ENCODE measurements at regions not wholly inside any gene's neighbourhood (a gene's known extent, or its start where the extent isn't known, plus 50 kb on each side); places are given as distances from the start of the nearest gene placed in this dataset.

- Mint-ChIP-seq H3K27me3 (no peaks in the 10 kb centered on the region), H3K36me3 (no peaks in the 10 kb centered on the region), H3K4me3 (no peak overlapping the region), H3K4me1 (no peaks in the 10 kb centered on the region), H3K9me3 (peaks cover 0 to 2% (median 0%) of the 10 kb centered on the region in 11 donors), H3K27ac (no peak overlapping the region)
- ChIA-PET POLR2A (no interaction called here), CTCF (no interaction called here)
- Histone ChIP-seq H3K9me3 (ENCODE audit: control insufficient read depth in 2 of 3, low read length in 3 of 3) (no peaks in the 10 kb centered on the region), H3K4me3 (ENCODE audit: low read length) (no peak overlapping the region), H3K27ac (ENCODE audit: low read depth, low read length) (no peak overlapping the region), H3K4me1 (ENCODE audit: control insufficient read depth in 2 of 2, insufficient read depth in 2 of 2, low read length in 2 of 2) (no peaks in the 10 kb centered on the region), H3K36me3 (ENCODE audit: control insufficient read depth in 2 of 3, insufficient read depth in 3 of 3, low read length in 3 of 3) (no peaks in the 10 kb centered on the region), H3K27me3 (ENCODE audit: control insufficient read depth in 2 of 2, insufficient read depth in 2 of 2, low read length in 2 of 2) (no peaks in the 10 kb centered on the region)
- DNase-seq (no peak), ATAC-seq (no peak)
- intact Hi-C loops (cut with micrococcal nuclease): no loop called here
Observed at GRCh38 chr7:16174253-16174652, 247.1 kb downstream of the CRPPA start.

GRCh38 chr7:16172366-16172765 is 249.0 kb downstream of the CRPPA start:
- Histone ChIP-seq H3K9me3 (ENCODE audit: control insufficient read depth in 2 of 3, low read length in 3 of 3) (no peaks in the 10 kb centered on the region), H3K27ac (ENCODE audit: low read depth, low read length) (no peak overlapping the region), H3K4me3 (ENCODE audit: low read length) (no peak overlapping the region), H3K27me3 (ENCODE audit: control insufficient read depth in 2 of 2, insufficient read depth in 2 of 2, low read length in 2 of 2) (no peaks in the 10 kb centered on the region), H3K36me3 (ENCODE audit: control insufficient read depth in 2 of 3, insufficient read depth in 3 of 3, low read length in 3 of 3) (no peaks in the 10 kb centered on the region), H3K4me1 (ENCODE audit: control insufficient read depth in 2 of 2, insufficient read depth in 2 of 2, low read length in 2 of 2) (no peaks in the 10 kb centered on the region)
- no peak overlapping the region for H3K4me3 Mint-ChIP-seq
- H3K9me3 Mint-ChIP-seq: peaks cover 0 to 2% (median 0%) of the 10 kb centered on the region in 11 donors
- no peaks in the 10 kb centered on the region for H3K36me3 Mint-ChIP-seq
- DNase-seq (no peak), ATAC-seq (no peak)
- H3K27ac Mint-ChIP-seq: no peak overlapping the region
- POLR2A ChIA-PET: no interaction called here
- no peaks in the 10 kb centered on the region for H3K4me1 Mint-ChIP-seq
- intact Hi-C loops (cut with micrococcal nuclease): no loop called here
- H3K27me3 Mint-ChIP-seq: no peaks in the 10 kb centered on the region
- CTCF ChIA-PET: no interaction called here

- no peaks in the 10 kb centered on the region for H3K36me3 ChIP-seq (ENCODE audit: control insufficient read depth in 2 of 3, insufficient read depth in 3 of 3, low read length in 3 of 3)
- no peaks in the 10 kb centered on the region for H3K9me3 ChIP-seq (ENCODE audit: control insufficient read depth in 2 of 3, low read length in 3 of 3)
- H3K4me1 ChIP-seq (ENCODE audit: control insufficient read depth in 2 of 2, insufficient read depth in 2 of 2, low read length in 2 of 2): no peaks in the 10 kb centered on the region
- no peak for DNase-seq
- Mint-ChIP-seq H3K27me3 (no peaks in the 10 kb centered on the region), H3K4me1 (no peaks in the 10 kb centered on the region), H3K27ac (no peak overlapping the region), H3K36me3 (no peaks in the 10 kb centered on the region), H3K9me3 (peaks cover 0 to 3% (median 0%) of the 10 kb centered on the region in 11 donors), H3K4me3 (no peak overlapping the region)
- no peak overlapping the region for H3K27ac ChIP-seq (ENCODE audit: low read depth, low read length)
- ATAC-seq: no peak
- H3K4me3 ChIP-seq (ENCODE audit: low read length): no peak overlapping the region
- no peaks in the 10 kb centered on the region for H3K27me3 ChIP-seq (ENCODE audit: control insufficient read depth in 2 of 2, insufficient read depth in 2 of 2, low read length in 2 of 2)
- ChIA-PET POLR2A (no interaction called here), CTCF (no interaction called here)
- intact Hi-C loops (cut with micrococcal nuclease): no loop called here
Observed at GRCh38 chr7:16171928-16172327, 249.4 kb downstream of the CRPPA start.

GRCh38 chr7:16170671-16171070 is 250.7 kb downstream of the CRPPA start:
- Histone ChIP-seq H3K4me3 (ENCODE audit: low read length) (no peak overlapping the region), H3K27me3 (ENCODE audit: control insufficient read depth in 2 of 2, insufficient read depth in 2 of 2, low read length in 2 of 2) (no peaks in the 10 kb centered on the region), H3K27ac (ENCODE audit: low read depth, low read length) (no peak overlapping the region), H3K4me1 (ENCODE audit: control insufficient read depth in 2 of 2, insufficient read depth in 2 of 2, low read length in 2 of 2) (no peaks in the 10 kb centered on the region), H3K36me3 (ENCODE audit: control insufficient read depth in 2 of 3, insufficient read depth in 3 of 3, low read length in 3 of 3) (no peaks in the 10 kb centered on the region), H3K9me3 (ENCODE audit: control insufficient read depth in 2 of 3, low read length in 3 of 3) (no peaks in the 10 kb centered on the region)
- ChIA-PET POLR2A (no interaction called here), CTCF (no interaction called here)
- Mint-ChIP-seq H3K27ac (no peak overlapping the region), H3K9me3 (peaks cover 0 to 4% (median 0%) of the 10 kb centered on the region in 11 donors), H3K36me3 (no peaks in the 10 kb centered on the region), H3K4me1 (no peaks in the 10 kb centered on the region), H3K4me3 (no peak overlapping the region), H3K27me3 (peaks cover 0 to under 1% (median 0%) of the 10 kb centered on the region in 5 donors)
- DNase-seq (no peak), ATAC-seq (no peak)
- intact Hi-C loops (cut with micrococcal nuclease): no loop called here

- Histone ChIP-seq H3K9me3 (ENCODE audit: control insufficient read depth in 2 of 3, low read length in 3 of 3) (no peaks in the 10 kb centered on the region), H3K4me3 (ENCODE audit: low read length) (no peak overlapping the region), H3K36me3 (ENCODE audit: control insufficient read depth in 2 of 3, insufficient read depth in 3 of 3, low read length in 3 of 3) (no peaks in the 10 kb centered on the region), H3K4me1 (ENCODE audit: control insufficient read depth in 2 of 2, insufficient read depth in 2 of 2, low read length in 2 of 2) (no peaks in the 10 kb centered on the region), H3K27me3 (ENCODE audit: control insufficient read depth in 2 of 2, insufficient read depth in 2 of 2, low read length in 2 of 2) (no peaks in the 10 kb centered on the region), H3K27ac (ENCODE audit: low read depth, low read length) (no peak overlapping the region)
- ATAC-seq (no peak), DNase-seq (no peak)
- Mint-ChIP-seq H3K4me3 (no peak overlapping the region), H3K36me3 (no peaks in the 10 kb centered on the region), H3K9me3 (peaks cover 0 to 6% (median 0%) of the 10 kb centered on the region in 11 donors), H3K27me3 (peaks cover 0 to 7% (median 0%) of the 10 kb centered on the region in 5 donors), H3K27ac (no peak overlapping the region), H3K4me1 (no peaks in the 10 kb centered on the region)
- CTCF ChIA-PET: no interaction called here
- intact Hi-C loops (cut with micrococcal nuclease): no loop called here
- POLR2A ChIA-PET: no interaction called here
Observed at GRCh38 chr7:16169537-16169936, 251.8 kb downstream of the CRPPA start.

- Histone ChIP-seq H3K27ac (ENCODE audit: low read depth, low read length) (no peak overlapping the region), H3K4me1 (ENCODE audit: control insufficient read depth in 2 of 2, insufficient read depth in 2 of 2, low read length in 2 of 2) (no peaks in the 10 kb centered on the region), H3K4me3 (ENCODE audit: low read length) (no peak overlapping the region), H3K27me3 (ENCODE audit: control insufficient read depth in 2 of 2, insufficient read depth in 2 of 2, low read length in 2 of 2) (no peaks in the 10 kb centered on the region), H3K9me3 (ENCODE audit: control insufficient read depth in 2 of 3, low read length in 3 of 3) (no peaks in the 10 kb centered on the region), H3K36me3 (ENCODE audit: control insufficient read depth in 2 of 3, insufficient read depth in 3 of 3, low read length in 3 of 3) (no peaks in the 10 kb centered on the region)
- ATAC-seq (no peak), DNase-seq (no peak)
- ChIA-PET CTCF (no interaction called here), POLR2A (no interaction called here)
- no peaks in the 10 kb centered on the region for H3K36me3 Mint-ChIP-seq
- H3K27ac Mint-ChIP-seq: no peak overlapping the region
- intact Hi-C loops (cut with micrococcal nuclease): no loop called here
- H3K4me3 Mint-ChIP-seq: no peak overlapping the region
- peaks cover 0 to 7% (median 0%) of the 10 kb centered on the region in 5 donors for H3K27me3 Mint-ChIP-seq
- no peaks in the 10 kb centered on the region for H3K4me1 Mint-ChIP-seq
- H3K9me3 Mint-ChIP-seq: peaks cover 0 to 13% (median 6%) of the 10 kb centered on the region in 11 donors
Observed at GRCh38 chr7:16167526-16167925, 253.8 kb downstream of the CRPPA start.

GRCh38 chr7:16144361-16144760 is 277.0 kb downstream of the CRPPA start:
- no peaks in the 10 kb centered on the region for H3K4me1 ChIP-seq (ENCODE audit: control insufficient read depth in 2 of 2, insufficient read depth in 2 of 2, low read length in 2 of 2)
- H3K9me3 ChIP-seq (ENCODE audit: control insufficient read depth in 2 of 3, low read length in 3 of 3): peaks cover 0 to 17% (median 0%) of the 10 kb centered on the region in 3 experiments
- H3K4me3 ChIP-seq (ENCODE audit: low read length): no peak overlapping the region
- no peaks in the 10 kb centered on the region for H3K36me3 ChIP-seq (ENCODE audit: control insufficient read depth in 2 of 3, insufficient read depth in 3 of 3, low read length in 3 of 3)
- Mint-ChIP-seq H3K4me3 (no peak overlapping the region), H3K4me1 (no peaks in the 10 kb centered on the region), H3K27ac (no peak overlapping the region), H3K27me3 (no peaks in the 10 kb centered on the region), H3K9me3 (peaks cover 0 to 53% (median 28%) of the 10 kb centered on the region in 11 donors), H3K36me3 (peaks cover 0 to 13% (median 0%) of the 10 kb centered on the region in 5 donors)
- ChIA-PET POLR2A (no interaction called here), CTCF (no interaction called here)
- no peak for ATAC-seq
- no peaks in the 10 kb centered on the region for H3K27me3 ChIP-seq (ENCODE audit: control insufficient read depth in 2 of 2, insufficient read depth in 2 of 2, low read length in 2 of 2)
- H3K27ac ChIP-seq (ENCODE audit: low read depth, low read length): no peak overlapping the region
- DNase-seq: no peak
- intact Hi-C loops (cut with micrococcal nuclease): no loop called here
